HG03442 (cell line): ENCODE measurements at regions not wholly inside any gene's neighbourhood (a gene's known extent, or its start where the extent isn't known, plus 50 kb on each side); places are given as distances from the start of the nearest gene placed in this dataset.
"Not testable (repeated sequence)": the region's sequence is repeated elsewhere in the genome, so short reads cannot be mapped to it uniquely, and the experiment has no call there.

ENCODE experiments used
- ATAC-seq: cut with Tn5 transposase; IDR thresholded peaks from one replicate; pipeline ENCODE4 v1.9.1; 2021; ENCODE audit warnings: mild to moderate bottlenecking, moderate library complexity; ENCODE audit not compliant: unreplicated experiment

DNA sequence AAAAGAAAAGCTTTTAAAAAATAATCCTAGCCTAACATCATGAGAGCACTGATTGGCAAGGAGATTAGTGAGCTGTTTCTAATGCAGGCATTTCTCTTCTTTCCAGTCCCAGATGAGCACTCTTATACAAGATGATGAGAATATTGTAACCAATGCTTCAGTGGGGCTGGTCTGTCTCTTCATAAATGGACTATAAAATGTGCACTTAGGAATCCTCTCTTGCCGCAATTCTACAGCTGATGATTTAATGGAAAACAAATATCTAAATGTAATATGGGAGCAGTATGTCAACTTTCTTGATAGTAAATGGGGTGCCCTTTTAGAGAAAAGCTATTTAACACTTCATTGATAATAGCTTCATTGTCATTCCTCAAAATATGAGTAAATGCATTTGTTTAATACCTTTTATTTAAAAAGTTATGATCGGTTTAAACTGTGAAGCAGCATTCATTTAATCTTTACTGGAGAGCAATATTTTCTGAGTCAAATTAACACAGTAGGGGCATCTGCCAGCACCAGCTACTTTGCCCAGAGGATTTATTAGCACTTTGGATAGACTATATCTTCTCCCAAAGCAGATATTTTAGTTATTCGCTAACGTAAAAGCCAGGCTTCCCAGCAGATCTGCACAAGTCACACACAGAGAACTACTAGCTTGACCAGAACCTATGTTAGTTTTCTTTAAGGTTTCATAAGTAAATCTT lies 985.9 kb downstream of the DIPK2A start:
- ATAC-seq, result no peak

DNA sequence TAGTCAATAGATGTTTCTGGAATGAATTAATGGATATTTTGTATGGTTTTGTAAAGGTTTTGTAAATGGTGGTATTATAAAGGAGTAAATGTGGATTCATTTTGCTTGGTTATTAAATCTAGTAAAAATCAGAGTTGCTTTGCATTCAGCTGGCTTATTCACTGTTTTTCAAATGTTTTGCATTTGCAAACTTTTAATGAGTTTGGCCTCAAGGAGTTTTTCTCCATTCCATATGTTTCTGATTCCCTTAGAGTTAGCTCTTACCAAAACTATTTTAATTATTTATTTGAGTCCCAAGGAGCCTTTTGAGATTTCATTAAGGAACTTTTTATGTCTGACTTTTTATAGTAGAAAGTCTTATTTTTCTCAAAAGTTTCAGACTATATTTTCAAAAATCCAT lies 992.2 kb downstream of the DIPK2A start:
- ATAC-seq, result no peak

DNA sequence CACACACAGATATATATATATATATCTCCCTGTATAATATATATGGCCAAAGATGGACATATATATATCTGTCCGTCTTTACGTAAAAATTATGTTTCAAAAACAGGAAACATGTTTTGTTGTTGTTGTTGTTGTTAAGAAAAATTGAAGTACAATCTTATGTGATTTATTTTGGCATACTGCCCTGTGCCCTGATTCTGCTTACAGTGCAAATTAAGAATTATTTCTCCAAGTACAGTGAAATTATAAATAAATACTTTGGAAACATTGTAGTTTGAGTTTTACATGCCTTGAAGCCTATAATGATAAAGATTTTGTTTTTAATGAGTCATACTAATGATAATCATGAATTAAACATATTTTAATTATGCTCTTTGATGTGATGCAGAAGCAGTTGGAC lies 994.9 kb downstream of the DIPK2A start:
- ATAC-seq, result no peak

DNA sequence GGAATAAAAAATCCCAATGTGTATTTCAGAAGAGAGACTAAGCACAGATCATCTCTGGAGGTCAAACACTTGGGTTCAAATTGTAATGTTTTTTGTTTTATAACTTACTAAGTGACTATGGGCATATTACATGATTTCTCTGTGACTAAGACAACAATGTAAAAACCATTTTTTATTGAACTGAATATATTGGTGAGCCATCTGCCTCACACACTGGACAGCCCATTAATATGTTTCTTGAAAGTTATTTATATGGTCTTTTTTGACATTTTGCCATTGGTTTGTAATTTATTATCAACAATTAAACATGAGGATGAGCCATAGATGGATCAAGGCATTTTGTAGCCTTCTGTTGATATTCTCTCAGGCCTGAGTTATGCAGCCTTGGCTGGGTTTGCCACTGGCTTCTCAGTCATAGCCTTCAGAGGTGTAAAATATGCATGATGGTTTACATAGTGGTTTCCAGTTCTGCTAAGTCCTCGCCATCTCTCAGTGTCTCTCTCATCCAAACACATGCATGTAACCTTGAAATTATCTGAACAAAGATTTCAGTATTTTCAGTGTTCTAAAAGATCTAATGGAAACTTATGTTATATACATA lies 997.2 kb downstream of the DIPK2A start:
- no peak for ATAC-seq

DNA sequence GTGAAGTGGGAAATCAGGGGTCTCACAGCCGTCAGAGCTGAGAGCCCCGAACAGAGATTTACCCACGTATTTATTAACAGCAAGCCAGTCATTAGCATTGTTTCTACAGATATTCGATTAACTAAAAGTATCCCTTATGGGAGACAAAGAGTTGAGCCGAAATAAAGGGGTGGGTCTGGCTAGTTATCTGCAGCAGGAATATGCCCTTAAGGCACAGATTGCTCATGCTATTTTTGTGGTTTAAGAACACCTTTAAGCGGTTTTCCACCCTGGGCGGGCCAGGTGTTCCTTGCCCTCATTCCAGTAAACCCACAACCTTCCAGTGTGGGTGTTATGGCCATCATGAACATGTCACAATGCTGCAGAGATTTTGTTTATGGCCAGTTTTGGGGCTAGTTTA lies 1012.9 kb downstream of the DIPK2A start:
- not testable (repeated sequence) for ATAC-seq

DNA sequence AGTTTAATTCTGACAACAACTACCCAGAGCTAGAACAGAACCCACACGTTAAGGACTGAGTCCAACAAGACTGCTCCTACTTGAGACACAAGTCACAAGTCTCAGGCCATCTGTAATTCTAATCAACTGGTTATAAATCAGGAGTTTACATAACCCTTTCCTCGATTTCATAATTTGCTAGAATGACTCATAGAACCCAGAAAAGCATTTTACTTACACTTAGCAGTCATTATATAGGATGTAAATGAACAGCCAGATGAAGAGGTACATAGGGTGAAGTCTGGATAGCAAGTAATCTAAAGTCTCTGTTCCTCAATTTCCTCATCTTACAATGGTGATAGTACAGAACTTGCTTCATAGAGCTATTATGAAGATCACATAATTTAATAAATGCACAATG lies 1018.2 kb downstream of the DIPK2A start:
- ATAC-seq, result no peak

DNA sequence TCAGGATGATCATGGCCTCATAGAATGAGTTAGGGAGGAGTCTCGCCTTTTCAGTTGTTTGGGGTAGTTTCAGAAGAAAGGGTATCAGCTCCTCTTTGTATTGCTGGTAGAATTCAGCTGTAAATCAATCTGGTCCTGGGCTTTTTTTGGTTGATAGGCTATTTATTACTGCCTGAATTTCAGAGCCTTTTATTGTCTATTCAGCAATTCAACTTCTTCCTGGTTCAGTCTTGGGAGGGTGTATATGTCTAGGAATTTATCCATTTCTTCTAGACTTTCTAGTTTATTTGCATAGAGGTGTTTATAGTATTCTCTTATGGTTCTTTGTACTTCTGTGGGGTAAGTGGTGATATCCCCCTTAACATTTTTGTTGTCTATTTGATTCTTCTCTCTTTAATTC lies 1024.2 kb downstream of the DIPK2A start:
- no peak for ATAC-seq

DNA sequence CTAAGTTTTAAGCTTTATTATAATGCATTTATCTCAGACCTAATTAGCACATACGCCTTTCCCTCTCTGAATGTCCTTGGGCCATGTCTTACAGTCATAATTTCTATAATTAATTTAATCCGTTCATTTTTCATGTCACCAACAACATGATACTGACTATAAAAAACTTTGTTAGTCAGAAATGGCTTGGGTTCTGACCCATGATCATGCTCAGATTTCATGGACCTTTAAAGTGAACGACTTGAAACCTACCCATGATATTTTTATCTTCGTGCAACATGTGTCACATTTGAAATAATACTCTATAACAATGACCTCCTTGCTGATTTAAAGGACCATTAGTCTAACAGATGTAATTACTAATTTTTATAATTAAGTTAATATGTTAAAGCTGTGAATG lies 1033.8 kb downstream of the DIPK2A start:
- no peak for ATAC-seq

DNA sequence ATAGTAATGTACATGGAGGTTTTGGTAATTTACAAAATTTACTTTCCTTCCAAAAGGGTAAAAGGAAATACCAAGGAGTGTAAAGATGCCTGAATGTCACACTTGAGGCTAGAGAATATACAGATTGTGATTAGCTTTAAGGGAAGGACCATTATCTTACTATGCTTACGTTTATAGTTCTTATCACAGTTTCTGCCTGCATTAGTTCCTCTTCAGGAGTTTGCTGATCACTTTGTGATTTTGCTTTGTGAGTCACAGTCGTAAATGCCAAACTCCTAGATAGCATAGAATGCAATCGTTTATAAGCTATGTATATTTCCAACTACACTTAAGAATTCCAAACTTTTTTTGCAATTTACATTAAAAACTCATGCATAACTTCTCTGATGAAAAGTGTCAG lies 1034.6 kb downstream of the DIPK2A start:
- no peak for ATAC-seq

DNA sequence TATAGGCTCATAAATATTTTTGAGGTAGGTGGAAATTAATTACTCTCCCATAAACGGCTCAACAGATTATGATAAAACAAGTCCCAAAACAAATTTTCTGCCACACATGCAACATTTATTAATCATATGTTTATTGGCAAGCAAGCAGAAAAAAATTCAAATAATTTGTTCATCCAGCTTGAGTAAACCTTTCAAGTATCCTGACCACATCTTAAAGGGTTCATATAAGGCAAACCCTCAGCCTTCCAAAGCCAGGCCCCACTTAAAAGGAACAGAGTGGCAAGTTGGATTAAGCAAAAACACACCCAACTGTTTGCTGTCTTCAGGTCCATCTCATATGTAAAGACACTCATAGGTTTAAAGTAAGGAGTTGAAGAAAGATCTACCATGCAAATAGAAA lies 1042.3 kb downstream of the DIPK2A start:
- no peak for ATAC-seq

DNA sequence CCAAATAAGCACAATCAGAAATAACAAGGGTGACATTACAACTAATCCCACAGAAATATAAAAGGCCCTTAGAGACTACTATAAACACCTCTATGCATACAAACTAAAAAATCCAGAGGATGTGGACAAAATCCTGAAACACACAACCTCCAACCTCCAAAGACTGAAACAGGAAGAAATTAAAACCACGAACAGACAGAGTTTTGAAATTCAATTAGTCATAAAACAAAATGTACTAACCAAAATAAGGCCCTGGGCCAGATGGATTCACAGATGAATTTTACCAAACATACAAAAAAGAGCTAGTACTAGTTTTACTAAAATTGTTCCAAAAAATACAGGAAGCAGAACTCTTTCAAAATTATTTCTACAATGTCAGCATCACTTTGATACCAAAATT lies 1043.6 kb downstream of the DIPK2A start:
- no peak for ATAC-seq

DNA sequence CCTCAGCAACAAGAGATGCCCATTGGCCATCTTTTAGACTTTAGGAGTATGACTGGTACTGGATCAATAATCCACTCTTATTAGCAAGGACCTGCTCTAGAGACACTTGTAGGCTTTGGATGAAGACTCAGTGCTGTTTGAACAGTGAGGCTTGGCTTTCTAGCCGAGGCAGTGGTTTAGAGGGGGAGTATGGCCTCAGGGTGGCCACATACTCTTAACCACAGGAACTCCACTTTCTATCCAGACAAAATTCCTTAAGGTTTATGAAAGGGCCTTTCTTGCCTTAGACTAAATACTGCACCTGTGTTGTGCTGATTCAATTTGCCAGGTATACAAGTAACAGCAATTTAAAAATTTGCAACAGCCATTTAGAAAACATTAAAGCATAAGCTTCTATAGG lies 1046.3 kb downstream of the DIPK2A start:
- ATAC-seq, result no peak

DNA sequence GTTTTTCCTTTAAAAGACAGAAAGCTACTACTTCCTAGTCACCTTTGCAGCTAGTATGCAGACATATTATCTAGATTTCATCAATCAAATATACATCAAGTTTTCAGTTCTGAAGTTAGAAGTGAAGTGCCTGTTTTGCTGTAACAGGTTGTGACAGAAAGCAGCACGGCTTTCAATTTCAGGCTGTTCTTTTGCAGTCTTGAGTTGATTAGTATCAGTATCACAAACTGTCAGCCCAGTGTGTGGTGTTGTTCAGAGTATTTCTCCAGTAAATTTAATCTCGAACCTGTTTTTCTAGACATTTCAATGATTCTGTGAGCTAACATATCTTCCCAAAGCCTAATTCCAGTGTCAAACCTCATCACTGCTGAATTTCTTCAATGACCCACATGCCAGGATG lies 1050.8 kb downstream of the DIPK2A start:
- no peak for ATAC-seq

DNA sequence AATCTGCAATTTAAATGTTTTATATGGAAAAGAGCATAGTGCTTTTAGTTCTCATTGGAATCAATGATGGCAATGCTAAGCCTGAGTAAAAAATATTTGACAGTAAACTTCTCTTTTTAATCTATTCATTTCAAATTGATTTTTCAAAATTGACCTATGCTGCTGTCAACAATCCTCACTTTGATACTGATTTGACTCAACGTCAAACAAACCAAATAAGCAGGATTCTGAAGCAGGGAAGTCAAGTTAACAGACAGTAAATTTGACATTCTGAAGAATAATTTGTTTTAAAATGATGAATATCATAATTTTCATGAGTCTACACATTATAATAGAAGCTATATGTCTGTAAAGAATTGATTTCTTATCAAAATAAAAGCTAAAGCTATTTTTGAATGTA lies 1053.1 kb downstream of the DIPK2A start:
- no peak for ATAC-seq

DNA sequence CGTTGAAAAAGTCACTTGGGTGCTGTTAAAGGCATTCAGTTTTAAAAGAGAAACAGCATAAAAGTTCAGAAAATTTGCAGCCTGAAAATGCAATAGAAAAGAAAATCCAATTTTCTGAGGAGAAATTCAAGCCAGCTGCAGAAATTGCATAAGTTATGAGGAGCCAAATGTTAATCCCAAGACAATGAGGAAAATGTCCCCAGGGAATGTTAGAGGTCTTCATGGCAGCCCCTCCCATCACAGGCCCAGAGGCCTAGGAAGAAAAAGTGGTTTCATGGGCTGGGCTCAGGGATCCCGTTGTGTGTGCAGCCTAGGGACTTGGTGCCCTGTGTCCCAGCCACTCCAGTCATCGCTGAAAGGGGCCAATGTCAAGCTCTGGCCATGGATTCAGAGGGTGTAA lies 1055.6 kb downstream of the DIPK2A start:
- ATAC-seq, result not testable (repeated sequence)

DNA sequence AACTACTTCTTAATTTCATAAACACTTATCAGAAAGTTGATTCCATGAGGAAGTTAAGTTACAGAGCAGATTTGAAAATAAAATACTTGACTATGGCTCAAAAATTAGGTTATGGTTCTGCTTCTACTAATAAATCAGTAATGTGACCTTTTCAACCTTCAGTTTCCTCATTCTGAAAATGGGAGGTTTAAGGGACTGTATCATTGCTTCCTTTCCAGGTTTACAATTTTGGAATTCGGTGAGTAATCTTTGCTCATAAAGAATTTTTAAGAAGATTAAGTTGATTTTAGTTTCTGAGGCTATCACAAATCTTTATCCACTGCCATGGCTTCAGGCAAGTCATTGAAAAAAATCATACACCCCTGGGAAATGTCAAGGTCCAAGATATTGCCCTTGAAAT lies 1061.2 kb downstream of the DIPK2A start:
- no peak for ATAC-seq

DNA sequence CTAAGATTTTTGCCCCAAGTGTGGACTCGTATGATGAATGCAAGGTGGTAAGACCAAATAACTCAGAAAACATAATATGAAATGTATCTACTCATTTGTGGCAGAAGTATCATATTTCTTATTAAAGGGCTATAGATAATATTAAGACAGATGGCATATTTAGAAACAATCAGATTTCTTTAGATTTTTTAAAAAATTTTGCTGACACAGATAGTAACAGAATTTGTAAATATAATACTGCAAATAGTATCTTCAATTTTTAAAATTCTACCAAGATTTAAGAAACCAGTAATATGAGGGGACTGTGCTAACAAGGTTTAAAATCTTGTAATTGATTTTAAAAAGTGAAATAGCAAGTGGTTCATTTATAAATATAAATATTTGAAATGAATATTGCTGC lies 1064.1 kb downstream of the DIPK2A start:
- no peak for ATAC-seq

DNA sequence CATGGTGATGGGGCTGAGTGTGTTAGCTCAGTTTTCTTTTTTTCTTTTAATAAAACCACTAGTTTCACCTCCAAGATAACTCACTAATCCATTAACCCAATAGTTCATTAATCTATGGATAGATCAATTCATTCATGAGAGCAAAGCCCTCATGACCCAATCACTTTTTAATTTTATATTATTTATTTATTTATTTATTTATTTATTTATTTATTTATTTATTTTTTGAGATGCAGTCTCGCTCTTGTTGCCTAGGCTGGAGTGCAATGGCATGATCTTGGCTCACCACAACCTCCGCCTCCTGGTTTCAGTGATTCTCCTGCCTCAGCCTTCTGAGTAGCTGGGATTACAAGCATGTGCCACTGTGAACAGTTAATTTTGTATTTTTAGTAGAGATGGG lies 1082.4 kb downstream of the DIPK2A start:
- not testable (repeated sequence) for ATAC-seq

DNA sequence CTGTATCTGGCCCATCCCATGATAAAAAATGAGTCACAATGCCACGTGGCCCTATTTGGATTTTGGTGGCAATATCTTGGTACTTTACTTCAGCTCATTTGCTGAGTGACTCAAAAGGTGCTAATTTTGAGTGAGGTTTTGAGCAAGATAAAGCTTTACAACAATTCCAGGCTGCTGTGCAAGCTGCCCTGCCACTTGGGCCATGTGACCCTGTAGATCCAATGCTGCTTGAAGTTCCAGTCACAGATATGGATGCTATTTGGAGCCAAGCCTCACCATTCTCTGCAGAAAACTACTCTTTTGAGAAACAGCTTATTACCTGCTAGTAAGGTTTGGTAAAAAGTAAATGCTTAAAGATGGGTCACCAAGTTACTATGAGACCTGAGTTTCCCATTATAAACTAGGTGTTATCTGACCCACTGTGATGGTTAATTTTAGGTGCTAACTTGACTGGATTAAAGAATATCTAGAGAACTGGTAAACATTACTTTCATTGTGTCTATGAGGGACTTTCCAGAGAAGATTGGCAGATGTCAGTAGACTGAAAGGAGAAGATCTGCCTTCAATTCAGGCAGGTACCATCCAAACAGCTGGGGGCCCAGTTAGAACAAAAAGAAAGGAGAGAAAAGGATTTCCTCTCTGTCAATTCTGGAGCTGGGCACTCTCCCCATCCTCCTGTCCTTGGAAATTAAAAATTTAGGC lies 1083.9 kb downstream of the DIPK2A start:
- no peak for ATAC-seq

DNA sequence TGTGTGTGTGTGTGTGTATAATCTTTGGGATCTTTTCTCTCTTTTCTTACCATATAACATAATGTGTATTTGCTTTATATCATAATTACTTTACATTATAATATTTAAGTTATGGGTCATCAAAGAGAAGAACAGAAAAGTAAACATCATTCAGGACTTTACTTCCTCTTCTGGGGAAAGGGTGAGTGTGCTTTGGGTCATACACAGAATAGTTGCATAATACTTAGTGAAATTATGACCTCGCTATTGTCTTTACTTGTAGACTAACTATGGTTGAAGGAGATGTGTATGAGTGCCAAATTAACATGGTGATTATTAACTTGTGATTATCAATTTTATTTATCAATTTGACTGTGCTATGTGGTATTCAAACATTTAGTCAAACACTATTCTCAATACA lies 1086.9 kb downstream of the DIPK2A start:
- no peak for ATAC-seq

DNA sequence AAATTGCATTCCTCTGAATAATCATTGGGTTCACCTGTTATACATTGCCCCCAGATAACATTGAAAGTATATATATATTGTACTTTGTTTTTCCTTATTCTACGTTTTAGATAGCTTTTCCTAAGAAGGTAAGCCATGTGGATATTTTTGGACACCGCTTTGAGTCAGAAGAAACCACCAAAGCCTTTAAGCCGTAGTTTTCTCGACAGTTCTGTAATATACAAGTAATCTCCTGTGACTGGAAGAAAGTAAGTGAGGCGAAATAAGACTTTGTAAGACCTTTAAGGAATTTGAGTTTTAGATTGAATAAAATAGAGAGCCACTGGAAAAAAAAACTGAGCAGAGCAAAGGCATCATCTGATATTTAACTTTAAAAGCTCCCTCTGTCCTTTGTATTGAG lies 1092.0 kb downstream of the DIPK2A start:
- ATAC-seq, result no peak

DNA sequence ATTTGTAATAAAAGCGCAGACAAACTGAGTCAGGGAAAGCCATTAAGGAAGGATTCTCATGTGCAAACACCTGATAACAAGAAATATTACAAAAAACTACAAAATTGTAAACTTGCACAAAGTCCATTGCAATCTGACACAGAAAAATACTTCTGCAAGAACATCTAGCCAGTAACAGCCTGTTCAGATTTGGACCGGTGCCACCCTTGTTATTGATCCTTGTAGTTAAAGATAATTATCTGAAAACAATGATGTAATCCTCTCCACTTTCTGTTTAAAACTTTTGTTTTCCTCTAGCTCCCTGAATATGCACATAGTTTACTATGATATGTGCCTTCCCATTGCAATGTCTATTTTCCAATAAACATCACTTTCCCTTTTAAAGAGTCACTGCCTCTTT lies 1090.2 kb downstream of the PLOD2 start:
- ATAC-seq, result no peak
